K562 (cell line): ENCODE measurements at regions not wholly inside any gene's neighbourhood (a gene's known extent, or its start where the extent isn't known, plus 50 kb on each side); places are given as distances from the start of the nearest gene placed in this dataset.

ENCODE experiments used
- ATAC-seq: fragments of 200-7000 bp; cut with Tn5 transposase; 3 replicates; pipeline ENCODE4 v1.9.1; 2020; ENCODE audit warnings: moderate library complexity
- BruUV-seq: library from RNA; stranded (reverse); fragments of 400-500 nt; replicated peaks from 2 replicates; lab custom pipeline; 2021; lab: Mats Ljungman, UMichigan
- CTCF ChIA-PET: fragments of 300-600 bp; formaldehyde crosslinking; extraction: SDS; loops from one replicate; lab custom pipeline; 2021; ENCODE audit warnings: low intra/inter-chr PET ratio; lab: Yijun Ruan, JAX
- POLR2A ChIA-PET: fragments of 300-600, 350-650 bp; sonication (Branson Sonifier 250); formaldehyde crosslinking; extraction: SDS; loops from one replicate; lab custom pipeline; 2021; ENCODE audit warnings: antibody characterized with exemption, inconsistent platforms; lab: Yijun Ruan, JAX
- DNase-seq, 4 experiments: peaks; one replicate each; pipeline versions ENCODE4 v3.0.0 to v3.0.0-alpha.2; 2011 to 2018; ENCODE audit warnings: low spot score in 3 of 4, mixed read lengths in 3 of 4; ENCODE audit errors: extremely low read depth in 1 of 4
- FAIRE-seq: peaks from 2 replicates; lab custom pipeline; 2011; peaks lifted over from hg19 to GRCh38; lab: Jason Lieb, UNC
- H2AFZ ChIP-seq: 2 replicates; pipeline ENCODE4 v1.6.0; 2011; ENCODE audit warnings: low read depth, low read length, control low read depth, inconsistent platforms
- H3K27ac ChIP-seq: fragments of 200-600 bp; 3 replicates; pipeline ENCODE4 v1.8.0; 2011; ENCODE audit warnings: low read depth, mild to moderate bottlenecking, control low read depth, inconsistent platforms, low read length, moderate library complexity, mixed read lengths; ENCODE audit errors: extremely low read depth
- H3K27me3 ChIP-seq, 2 experiments: fragments of 300-600 bp in 1 of 2; 2 replicates in 1 of 2; 3 replicates in 1 of 2; pipeline versions ENCODE4 v1.6.0 to v1.8.0; 2011; ENCODE audit warnings: inconsistent platforms in 2 of 2, low read length in 2 of 2, mild to moderate bottlenecking in 1 of 2, mixed read lengths in 1 of 2, moderate library complexity in 1 of 2; ENCODE audit not compliant: control insufficient read depth in 2 of 2, insufficient read depth in 2 of 2
- H3K36me3 ChIP-seq: fragments of 300-600 bp; 3 replicates; pipeline ENCODE4 v1.8.0; 2011; ENCODE audit warnings: mild to moderate bottlenecking, low read length, inconsistent platforms; ENCODE audit not compliant: control insufficient read depth, insufficient read depth
- H3K4me1 ChIP-seq, 2 experiments: fragments of 200-600 bp in 1 of 2; replicated peaks in 1 of 2; 2 replicates in 1 of 2; 3 replicates in 1 of 2; pipeline versions ENCODE4 v1.5.1 to v1.8.0; 2011; ENCODE audit warnings: inconsistent platforms in 2 of 2, low read length in 2 of 2, mild to moderate bottlenecking in 1 of 2, mixed read lengths in 1 of 2, moderate library complexity in 1 of 2; ENCODE audit not compliant: control insufficient read depth in 2 of 2, insufficient read depth in 2 of 2
- H3K4me2 ChIP-seq: 2 replicates; pipeline ENCODE4 v1.6.1; 2011; ENCODE audit warnings: low read length, control low read depth, inconsistent platforms, mixed read lengths; ENCODE audit not compliant: insufficient read depth
- H3K4me3 ChIP-seq: fragments of 200-600 bp; sonication (generic), shearing (Covaris generic); 2 replicates; pipeline ENCODE4 v1.5.1; 2016; ENCODE audit warnings: control low read depth, inconsistent platforms
- H3K79me2 ChIP-seq: fragments of 200-600 bp; 3 replicates; pipeline ENCODE4 v1.8.0; 2011; ENCODE audit warnings: low read length, inconsistent platforms; ENCODE audit not compliant: control insufficient read depth, insufficient read depth
- H3K9ac ChIP-seq, 2 experiments: 2 replicates each; pipeline versions ENCODE4 v1.6.0 to v1.6.1; 2011; ENCODE audit warnings: low read depth in 2 of 2, low read length in 2 of 2, control low read depth in 1 of 2, inconsistent platforms in 1 of 2, mild to moderate bottlenecking in 1 of 2, mixed read lengths in 1 of 2; ENCODE audit not compliant: insufficient read depth in 1 of 2
- H3K9me1 ChIP-seq: one replicate; pipeline ENCODE4 v1.6.0; 2011; ENCODE audit warnings: inconsistent platforms, mild to moderate bottlenecking, low read length, moderate library complexity; ENCODE audit not compliant: control insufficient read depth, insufficient read depth
- H3K9me3 ChIP-seq: replicated peaks from 2 replicates; pipeline ENCODE4 v1.5.1; 2011; ENCODE audit warnings: low read depth, low read length, inconsistent platforms; ENCODE audit not compliant: control insufficient read depth, insufficient read depth
- H4K20me1 ChIP-seq: replicated peaks from 2 replicates; pipeline ENCODE4 v1.6.1; 2011; ENCODE audit warnings: low read length, inconsistent platforms, mixed read lengths; ENCODE audit not compliant: control insufficient read depth, insufficient read depth
- ARID2 ChIP-seq: fragments of 450-650 bp; IDR thresholded peaks from 2 replicates; pipeline ENCODE4 v1.6.1; 2017; ENCODE audit warnings: antibody characterized with exemption, mild to moderate bottlenecking
- CBX1 ChIP-seq: sonication (generic); IDR thresholded peaks from 2 replicates; pipeline ENCODE4 v1.6.1; 2016; ENCODE audit warnings: antibody characterized with exemption, low read depth, mild to moderate bottlenecking
- CHCHD3 ChIP-seq: fragments of 250-450 bp; sonication (Bioruptor Pico); IDR thresholded peaks from 2 replicates; pipeline ENCODE4 v2.1.2; 2022; ENCODE audit warnings: mild to moderate bottlenecking
- CHD4 ChIP-seq: fragments of 200-600 bp; sonication (generic); IDR thresholded peaks from 3 replicates; pipeline ENCODE4 v1.6.1; 2012; ENCODE audit warnings: low read depth, mild to moderate bottlenecking, mixed read lengths, low read length, inconsistent platforms; ENCODE audit not compliant: insufficient read depth, insufficient replicate concordance, poor library complexity, severe bottlenecking
- ESRRB ChIP-seq: fragments of 250-450 bp; sonication (Bioruptor Pico); IDR thresholded peaks from 2 replicates; pipeline ENCODE4 v1.5.0; 2020; ENCODE audit warnings: mild to moderate bottlenecking, moderate library complexity, borderline replicate concordance
- IFI16 ChIP-seq: fragments of 250-450 bp; sonication (Bioruptor Pico); IDR thresholded peaks from 2 replicates; pipeline ENCODE4 v2.1.2; 2022; ENCODE audit warnings: mild to moderate bottlenecking, inconsistent platforms
- SOX6 ChIP-seq: fragments of 450-650 bp; IDR thresholded peaks from 2 replicates; pipeline ENCODE4 v1.6.1; 2014; ENCODE audit warnings: mild to moderate bottlenecking
- SRSF1 ChIP-seq: fragments of 200-400 bp; formaldehyde crosslinking; IDR thresholded peaks from 2 replicates; pipeline ENCODE4 v1.6.1; 2017; ENCODE audit warnings: mild to moderate bottlenecking, low read depth, low read length, moderate library complexity
- ZBTB8A ChIP-seq: fragments of 450-650 bp; IDR thresholded peaks from 2 replicates; pipeline ENCODE4 v1.6.1; 2018; ENCODE audit warnings: mild to moderate bottlenecking, moderate library complexity; ENCODE audit not compliant: partially characterized antibody
- WGBS: fragments of 100-300 bp; shearing (Covaris generic); methylation state at CpG from one replicate; pipeline ENCODE4 v1.1.6; 2016; ENCODE audit warnings: low coverage, mixed read lengths; ENCODE audit not compliant: insufficient coverage; ENCODE audit errors: missing lambda C conversion rate; 5-methylcytosine and 5-hydroxymethylcytosine counted together
- in situ Hi-C: fragments of 300-500 bp; cut with MboI; formaldehyde crosslinking; loops from 4 replicates; pipeline ENCODE4 v1.15.0; 2018; ENCODE audit warnings: inconsistent platforms, mixed read lengths
- intact Hi-C: fragments of 100-400 bp; cut with micrococcal nuclease; formaldehyde crosslinking; loops from 2 replicates; pipeline ENCODE4 v1.14.2; 2022

DNA sequence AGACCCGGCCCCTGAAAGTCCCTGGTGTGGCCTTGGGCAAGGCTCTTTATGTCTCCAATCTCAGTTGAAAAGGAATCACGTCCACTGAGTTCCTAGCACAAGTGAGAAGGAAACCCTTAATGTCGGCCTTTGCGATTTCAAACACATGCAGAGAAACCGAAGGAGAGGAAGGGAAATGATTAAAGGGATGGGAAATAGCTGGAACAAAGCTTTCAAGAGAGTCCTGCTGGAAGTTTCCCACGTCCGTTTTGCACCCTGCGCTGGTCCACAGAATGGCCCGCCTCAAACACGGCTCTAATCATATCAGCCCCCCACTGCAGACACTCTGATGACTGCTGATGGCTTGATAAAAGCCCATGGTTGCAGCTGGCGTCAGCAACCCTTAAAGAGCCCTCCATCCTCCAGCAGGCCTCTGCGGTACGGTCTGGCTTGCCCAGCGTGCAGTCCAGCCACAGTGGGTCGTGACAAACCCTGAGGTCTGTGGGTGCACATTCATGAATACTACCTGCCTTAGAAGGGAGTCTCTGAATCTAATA, 765.5 kb upstream of the EEF2KMT start:
- BruUV-seq = no TSS peak
- intact Hi-C loops = no loop called here
- H3K9ac ChIP-seq = no peak overlapping the region
- H3K79me2 ChIP-seq = no peaks in the 10 kb centered on the region
- no peak overlapping the region for H3K27ac ChIP-seq
- ATAC-seq (no peak), FAIRE-seq (no peak), DNase-seq (no peak)
- H3K4me2 ChIP-seq = no peak overlapping the region
- no peaks in the 10 kb centered on the region; a peak in 1 of 5 replicates for H3K27me3 ChIP-seq
- ChIA-PET POLR2A (no interaction called here), CTCF (no interaction called here)
- no peaks in the 10 kb centered on the region for H3K9me1 ChIP-seq
- H3K36me3 ChIP-seq = no peaks in the 10 kb centered on the region
- H2AFZ ChIP-seq = no peak overlapping the region
- H3K4me1 ChIP-seq = no peaks in the 10 kb centered on the region
- H4K20me1 ChIP-seq = 0 out of 2 replicates have a peak, but pooled peaks cover 6% of the 10 kb centered on the region
- WGBS = 1% methylated on average over 15 of the region's 15 CpGs
- no peaks in the 10 kb centered on the region for H3K9me3 ChIP-seq
- H3K4me3 ChIP-seq = no peak overlapping the region
- no peak for TF ChIP-seq CHD4
- no peak for TF ChIP-seq SRSF1
- TF ChIP-seq SOX6 = no peak
- TF ChIP-seq CBX1 = no peak
- TF ChIP-seq ZBTB8A = no peak
- TF ChIP-seq ARID2 = no peak
- TF ChIP-seq IFI16 = no peak
- TF ChIP-seq CHCHD3 (CRISPR knock-in tag) = no peak
- TF ChIP-seq ESRRB (CRISPR knock-in tag) = no peak
- in situ Hi-C loops = no loop called here
